ENCODE measurements at regions not wholly inside any gene's neighbourhood (a gene's known extent, or its start where the extent isn't known, plus 50 kb on each side); places are given as distances from the start of the nearest gene placed in this dataset.

GRCh38 chr1:221397606-221398005 is 344.3 kb downstream of the DUSP10 start:
- peaks cover 29% of the 10 kb centered on the region for H3K36me3 Mint-ChIP-seq (ENCODE audit: low read depth)

GRCh38 chr1:221405146-221405545 is 336.7 kb downstream of the DUSP10 start:
- Mint-ChIP-seq H3K36me3 (ENCODE audit: low read depth) (peaks cover 8% of the 10 kb centered on the region), H3K27me3 (ENCODE audit: insufficient read depth) (peaks cover 40% of the 10 kb centered on the region), H3K4me1 (peaks cover 15% of the 10 kb centered on the region), H3K4me3 (no peak overlapping the region), H3K9me3 (peaks cover 24% of the 10 kb centered on the region), H3K27ac (no peak overlapping the region)
- no peak for DNase-seq
- Histone ChIP-seq H3K27ac (ENCODE audit: low read depth, low read length) (no peak overlapping the region), H3K4me1 (ENCODE audit: control insufficient read depth, insufficient read depth, low read length) (no peaks in the 10 kb centered on the region), H3K4me3 (ENCODE audit: low read length) (no peak overlapping the region), H3K36me3 (ENCODE audit: control insufficient read depth, insufficient read depth, low read length) (no peaks in the 10 kb centered on the region), H3K27me3 (ENCODE audit: control insufficient read depth, insufficient read depth, low read length, poor library complexity, severe bottlenecking) (no peaks in the 10 kb centered on the region), H3K9me3 (ENCODE audit: control insufficient read depth, low read length) (peaks cover 28% of the 10 kb centered on the region), H3K9ac (ENCODE audit: extremely low read depth, low read length, poor library complexity, severe bottlenecking) (no peak overlapping the region)
- WGBS, 2 experiments (ENCODE audit: insufficient coverage in 1 of 2, insufficient read length in 1 of 2): 90% methylated on average over 1 of the region's 1 CpG; no CpG with 5 or more reads in 1 of the 2 experiments
- no peak for TF ChIP-seq CTCF (conservative IDR thresholded peaks at IDR 0.05)

More at GRCh38 chr1:221397606-221398005, 344.3 kb downstream of the DUSP10 start:
- Mint-ChIP-seq H3K27me3 (ENCODE audit: insufficient read depth) (peaks cover 30% of the 10 kb centered on the region), H3K4me1 (peaks cover 4% of the 10 kb centered on the region), H3K27ac (no peak overlapping the region), H3K9me3 (peaks cover 67% of the 10 kb centered on the region), H3K4me3 (no peak overlapping the region)
- Histone ChIP-seq H3K4me3 (ENCODE audit: low read length) (no peak overlapping the region), H3K9ac (ENCODE audit: extremely low read depth, low read length, poor library complexity, severe bottlenecking) (no peak overlapping the region), H3K27ac (ENCODE audit: low read depth, low read length) (no peak overlapping the region), H3K4me1 (ENCODE audit: control insufficient read depth, insufficient read depth, low read length) (no peaks in the 10 kb centered on the region), H3K36me3 (ENCODE audit: control insufficient read depth, insufficient read depth, low read length) (no peaks in the 10 kb centered on the region), H3K9me3 (ENCODE audit: control insufficient read depth, low read length) (peaks cover 58% of the 10 kb centered on the region), H3K27me3 (ENCODE audit: control insufficient read depth, insufficient read depth, low read length, poor library complexity, severe bottlenecking) (peaks cover 5% of the 10 kb centered on the region)
- no peak for TF ChIP-seq CTCF (conservative IDR thresholded peaks at IDR 0.05)
- no peak for DNase-seq
- WGBS, 2 experiments (ENCODE audit: insufficient coverage in 1 of 2, insufficient read length in 1 of 2): 83 to 91% methylated on average over 3 of the region's 3 CpGs

- H3K4me3 Mint-ChIP-seq: no peak overlapping the region
- no peaks in the 10 kb centered on the region for H3K36me3 Mint-ChIP-seq (ENCODE audit: low read depth)
- no peaks in the 10 kb centered on the region for H3K36me3 ChIP-seq (ENCODE audit: control insufficient read depth, insufficient read depth, low read length)
- 67 to 81% methylated on average over 3 to 7 of the region's 7 CpGs for WGBS, 2 experiments (ENCODE audit: insufficient coverage in 1 of 2, insufficient read length in 1 of 2)
- peaks cover 52% of the 10 kb centered on the region for H3K27me3 Mint-ChIP-seq (ENCODE audit: insufficient read depth)
- no peak for TF ChIP-seq CTCF (conservative IDR thresholded peaks at IDR 0.05)
- H3K27ac Mint-ChIP-seq: no peak overlapping the region
- peaks cover under 1% of the 10 kb centered on the region for H3K9me3 Mint-ChIP-seq
- DNase-seq: peak; percentile 47
- H3K4me1 ChIP-seq (ENCODE audit: control insufficient read depth, insufficient read depth, low read length): no peaks in the 10 kb centered on the region
- peaks cover 6% of the 10 kb centered on the region for H3K27me3 ChIP-seq (ENCODE audit: control insufficient read depth, insufficient read depth, low read length, poor library complexity, severe bottlenecking)
- no peak overlapping the region for H3K27ac ChIP-seq (ENCODE audit: low read depth, low read length)
- H3K4me1 Mint-ChIP-seq: peaks cover 18% of the 10 kb centered on the region
- peaks cover 18% of the 10 kb centered on the region for H3K9me3 ChIP-seq (ENCODE audit: control insufficient read depth, low read length)
- no peak overlapping the region for H3K4me3 ChIP-seq (ENCODE audit: low read length)
- no peak overlapping the region for H3K9ac ChIP-seq (ENCODE audit: extremely low read depth, low read length, poor library complexity, severe bottlenecking)
Measured at GRCh38 chr1:221408117-221408803, 333.6 kb downstream of the DUSP10 start.
